ENCODE measurements at regions not wholly inside any gene's neighbourhood (a gene's known extent, or its start where the extent isn't known, plus 50 kb on each side); places are given as distances from the start of the nearest gene placed in this dataset.

DNA sequence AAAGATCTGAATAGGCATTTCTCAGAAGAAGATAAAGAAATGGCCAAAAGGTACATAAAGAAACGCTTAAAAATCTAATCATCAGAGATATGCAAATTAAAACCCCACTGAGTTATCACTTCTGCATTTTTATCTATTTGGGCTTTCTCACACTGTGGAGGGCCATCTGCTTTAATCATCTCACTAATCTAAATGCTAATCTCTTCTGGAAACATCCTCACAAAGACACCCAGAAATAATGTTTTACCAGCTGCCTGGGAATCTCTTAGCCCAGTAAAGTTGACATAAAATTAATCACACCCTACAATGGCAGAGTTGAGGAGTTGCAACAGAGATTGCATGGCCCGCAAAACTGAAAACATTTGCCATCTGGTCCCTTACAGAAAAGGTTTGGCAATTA, 407.9 kb upstream of the CYLC2 start:
- Histone ChIP-seq H3K4me3 (no peak overlapping the region), H3K9ac (ENCODE audit: insufficient read length) (no peak overlapping the region), H3K36me3 (ENCODE audit: insufficient read depth, low read length) (no peaks in the 10 kb centered on the region), H3K27ac (no peak overlapping the region), H3K9me3 (ENCODE audit: low read depth, low read length) (no peaks in the 10 kb centered on the region)
- TF ChIP-seq EZH2 (IDR thresholded peaks at IDR 0.05) (no peak), POLR2AphosphoS5 (IDR thresholded peaks at IDR 0.05; ENCODE audit: borderline replicate concordance, low read depth, low read length) (no peak), FOXP2 (optimal IDR thresholded peaks at IDR 0.05; ENCODE audit: control extremely low read depth, extremely low read length, insufficient read depth) (no peak)
- DNase-seq (ENCODE audit: low read depth, low spot score), result no peak

DNA sequence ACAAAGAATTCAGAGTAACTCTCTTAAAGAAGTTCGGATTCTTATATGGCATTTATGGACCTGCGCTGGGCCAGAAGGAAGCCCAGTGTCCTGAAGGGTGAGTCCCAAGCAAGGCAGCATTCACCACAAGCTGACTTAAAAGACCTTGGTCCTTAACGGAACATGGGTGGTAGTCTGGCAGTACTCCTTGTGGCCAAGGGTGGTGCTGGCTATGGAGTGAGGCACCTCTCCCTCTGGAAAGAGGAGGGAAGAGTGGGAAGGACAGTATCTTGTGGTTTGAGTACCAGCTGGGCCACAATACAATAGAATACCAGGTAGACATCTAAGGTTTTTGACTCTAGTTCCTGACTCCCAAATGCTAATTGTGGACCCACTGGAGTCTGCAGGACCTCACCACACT, 425.7 kb upstream of the CYLC2 start:
- no peak overlapping the region for H3K9ac ChIP-seq (ENCODE audit: insufficient read length)
- H3K27ac ChIP-seq, result no peak overlapping the region

DNA sequence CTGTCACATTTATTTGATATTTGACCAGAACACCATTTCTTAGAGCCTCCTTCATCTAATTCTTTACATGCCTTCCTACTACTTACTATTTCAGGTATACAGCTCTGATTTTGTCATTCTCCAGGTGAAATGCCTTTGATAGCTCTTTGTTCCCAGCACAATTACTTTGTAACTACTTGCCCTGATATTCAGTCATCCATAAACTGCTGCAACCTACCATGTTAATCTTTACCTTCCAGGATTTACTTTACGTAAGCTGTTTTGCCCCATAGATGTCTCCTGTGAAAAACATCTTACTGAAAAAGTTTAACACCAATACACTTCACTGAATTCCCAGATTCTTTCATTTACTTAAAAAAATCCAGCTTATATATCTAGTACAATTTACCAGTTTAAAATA, 443.8 kb upstream of the CYLC2 start:
- no peak overlapping the region for H3K4me3 ChIP-seq
- H3K36me3 ChIP-seq (ENCODE audit: insufficient read depth, low read length), result no peaks in the 10 kb centered on the region
- no peak for DNase-seq (ENCODE audit: low read depth, low spot score)
- no peak overlapping the region for H3K9ac ChIP-seq (ENCODE audit: insufficient read length)
- no peak for TF ChIP-seq FOXP2 (optimal IDR thresholded peaks at IDR 0.05; ENCODE audit: control extremely low read depth, extremely low read length, insufficient read depth)
- TF ChIP-seq POLR2AphosphoS5 (IDR thresholded peaks at IDR 0.05; ENCODE audit: borderline replicate concordance, low read depth, low read length), result no peak
- no peak for TF ChIP-seq EZH2 (IDR thresholded peaks at IDR 0.05)
- no peak overlapping the region for H3K27ac ChIP-seq
- no peaks in the 10 kb centered on the region; the same call in 1 of the 2 replicates for H3K9me3 ChIP-seq (ENCODE audit: low read depth, low read length)

More for the DNA sequence above, 425.7 kb upstream of the CYLC2 start:
- TF ChIP-seq EZH2 (IDR thresholded peaks at IDR 0.05), result no peak
- TF ChIP-seq POLR2AphosphoS5 (IDR thresholded peaks at IDR 0.05; ENCODE audit: borderline replicate concordance, low read depth, low read length), result no peak
- no peak for TF ChIP-seq FOXP2 (optimal IDR thresholded peaks at IDR 0.05; ENCODE audit: control extremely low read depth, extremely low read length, insufficient read depth)
- Histone ChIP-seq H3K4me3 (no peak overlapping the region), H3K9me3 (ENCODE audit: low read depth, low read length) (no peaks in the 10 kb centered on the region), H3K36me3 (ENCODE audit: insufficient read depth, low read length) (no peaks in the 10 kb centered on the region)
- DNase-seq (ENCODE audit: low read depth, low spot score), result no peak

DNA sequence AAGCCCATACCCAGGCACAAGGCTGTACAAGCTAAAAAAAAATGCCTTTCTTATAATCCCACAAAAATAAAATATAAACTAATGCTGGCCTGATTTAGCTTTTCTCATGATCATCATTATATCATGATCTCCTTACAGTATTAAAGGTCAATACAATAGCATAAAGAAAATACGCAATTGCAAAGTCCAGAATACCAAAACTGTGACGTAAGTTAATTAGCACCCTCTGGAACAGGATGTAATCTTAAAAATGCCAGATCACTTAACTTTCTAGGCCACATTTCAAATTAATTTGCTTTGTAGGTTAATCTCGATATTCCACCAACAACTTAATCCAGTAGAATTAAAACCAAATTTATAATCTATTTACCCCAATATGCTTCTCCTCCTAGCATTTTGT, 444.2 kb upstream of the CYLC2 start:
- no peak overlapping the region for H3K4me3 ChIP-seq
- no peaks in the 10 kb centered on the region for H3K36me3 ChIP-seq (ENCODE audit: insufficient read depth, low read length)
- TF ChIP-seq POLR2AphosphoS5 (IDR thresholded peaks at IDR 0.05; ENCODE audit: borderline replicate concordance, low read depth, low read length) (no peak), EZH2 (IDR thresholded peaks at IDR 0.05) (no peak), FOXP2 (optimal IDR thresholded peaks at IDR 0.05; ENCODE audit: control extremely low read depth, extremely low read length, insufficient read depth) (no peak)
- H3K9me3 ChIP-seq (ENCODE audit: low read depth, low read length), result no peaks in the 10 kb centered on the region; the same call in 1 of the 2 replicates
- H3K27ac ChIP-seq, result no peak overlapping the region
- no peak for DNase-seq (ENCODE audit: low read depth, low spot score)
- no peak overlapping the region for H3K9ac ChIP-seq (ENCODE audit: insufficient read length)

DNA sequence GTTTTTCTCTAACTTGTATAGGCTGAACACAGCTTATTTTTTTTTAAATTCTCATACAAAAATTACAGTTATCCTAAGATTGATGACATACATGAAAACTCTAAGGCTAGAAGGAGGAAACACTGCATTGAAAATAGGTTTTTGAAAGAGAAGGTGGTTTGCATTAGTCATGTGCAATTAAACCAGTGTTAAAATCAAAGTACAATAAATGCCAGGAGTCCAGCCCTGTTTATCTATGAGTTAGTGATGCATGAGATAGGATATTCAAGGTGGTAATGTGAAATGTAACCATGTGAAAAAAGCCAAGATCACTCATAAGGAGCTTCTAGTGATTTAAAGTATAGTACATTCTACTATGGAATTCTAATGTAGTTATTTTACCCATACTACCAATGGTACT, 444.9 kb upstream of the CYLC2 start:
- TF ChIP-seq FOXP2 (optimal IDR thresholded peaks at IDR 0.05; ENCODE audit: control extremely low read depth, extremely low read length, insufficient read depth) (no peak), POLR2AphosphoS5 (IDR thresholded peaks at IDR 0.05; ENCODE audit: borderline replicate concordance, low read depth, low read length) (no peak), EZH2 (IDR thresholded peaks at IDR 0.05) (no peak)
- Histone ChIP-seq H3K9ac (ENCODE audit: insufficient read length) (no peak overlapping the region), H3K4me3 (no peak overlapping the region), H3K27ac (no peak overlapping the region), H3K36me3 (ENCODE audit: insufficient read depth, low read length) (no peaks in the 10 kb centered on the region), H3K9me3 (ENCODE audit: low read depth, low read length) (no peaks in the 10 kb centered on the region; the same call in 1 of the 2 replicates)
- DNase-seq (ENCODE audit: low read depth, low spot score), result no peak

DNA sequence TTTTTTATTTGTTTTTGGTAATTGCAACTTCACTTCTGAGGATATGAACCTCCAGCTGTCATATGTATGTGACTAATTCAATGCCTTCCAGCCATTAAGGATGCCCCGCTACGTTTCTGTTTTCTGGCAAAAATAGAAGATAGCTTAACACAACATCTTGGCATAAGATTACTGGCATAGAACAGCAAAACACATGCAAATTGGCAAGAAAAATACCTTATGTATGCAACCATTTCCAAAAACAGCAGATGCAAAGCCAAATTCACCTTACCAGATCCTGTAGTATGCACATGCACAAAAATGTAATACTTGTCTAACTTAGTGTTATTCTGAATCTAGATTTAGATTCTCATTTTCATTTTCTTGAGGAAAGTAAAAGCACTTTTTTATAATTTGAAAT, 461.1 kb upstream of the CYLC2 start:
- Histone ChIP-seq H3K9ac (ENCODE audit: insufficient read length) (no peak overlapping the region), H3K36me3 (ENCODE audit: insufficient read depth, low read length) (no peaks in the 10 kb centered on the region), H3K4me3 (no peak overlapping the region), H3K9me3 (ENCODE audit: low read depth, low read length) (no peaks in the 10 kb centered on the region), H3K27ac (no peak overlapping the region)
- no peak for TF ChIP-seq POLR2AphosphoS5 (IDR thresholded peaks at IDR 0.05; ENCODE audit: borderline replicate concordance, low read depth, low read length)
- no peak for TF ChIP-seq FOXP2 (optimal IDR thresholded peaks at IDR 0.05; ENCODE audit: control extremely low read depth, extremely low read length, insufficient read depth)
- no peak for TF ChIP-seq EZH2 (IDR thresholded peaks at IDR 0.05)
- DNase-seq (ENCODE audit: low read depth, low spot score), result no peak

DNA sequence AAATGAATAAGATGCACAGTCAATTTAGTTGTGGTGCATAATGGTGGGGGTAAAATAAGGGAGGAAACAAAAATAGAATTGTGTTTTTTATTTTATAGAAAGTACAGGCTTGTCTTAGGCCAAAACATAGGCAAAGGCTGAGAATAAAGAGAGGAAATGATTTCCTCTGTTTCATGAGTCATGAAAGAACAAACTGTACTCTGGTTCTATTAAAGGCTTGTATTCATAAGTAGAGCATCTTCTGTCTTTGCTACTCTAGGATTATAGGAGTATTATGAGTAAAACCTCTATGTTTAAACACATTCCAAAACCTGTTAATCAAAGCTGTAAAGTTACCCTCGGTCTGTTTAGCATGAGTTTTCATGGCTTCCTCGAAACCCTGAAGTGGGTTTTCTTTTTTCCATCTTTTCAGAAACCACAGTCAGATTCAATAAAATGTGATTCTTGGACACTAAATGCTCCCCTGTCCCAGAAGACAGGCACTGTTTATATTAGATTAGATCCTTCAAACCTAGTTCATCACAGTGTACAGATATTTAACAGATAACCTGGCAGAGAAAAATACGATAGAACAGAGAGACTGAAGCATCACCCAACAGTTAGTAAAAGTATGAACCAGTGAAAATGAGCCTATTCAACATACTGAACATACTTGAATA, 473.9 kb upstream of the CYLC2 start:
- Histone ChIP-seq H3K36me3 (ENCODE audit: insufficient read depth, low read length) (no peaks in the 10 kb centered on the region), H3K9ac (ENCODE audit: insufficient read length) (no peak overlapping the region), H3K27ac (no peak overlapping the region), H3K9me3 (ENCODE audit: low read depth, low read length) (no peaks in the 10 kb centered on the region), H3K4me3 (no peak overlapping the region)
- DNase-seq (ENCODE audit: low read depth, low spot score), result no peak
- no peak for TF ChIP-seq EZH2 (IDR thresholded peaks at IDR 0.05)
- no peak for TF ChIP-seq POLR2AphosphoS5 (IDR thresholded peaks at IDR 0.05; ENCODE audit: borderline replicate concordance, low read depth, low read length)
- no peak for TF ChIP-seq FOXP2 (optimal IDR thresholded peaks at IDR 0.05; ENCODE audit: control extremely low read depth, extremely low read length, insufficient read depth)

DNA sequence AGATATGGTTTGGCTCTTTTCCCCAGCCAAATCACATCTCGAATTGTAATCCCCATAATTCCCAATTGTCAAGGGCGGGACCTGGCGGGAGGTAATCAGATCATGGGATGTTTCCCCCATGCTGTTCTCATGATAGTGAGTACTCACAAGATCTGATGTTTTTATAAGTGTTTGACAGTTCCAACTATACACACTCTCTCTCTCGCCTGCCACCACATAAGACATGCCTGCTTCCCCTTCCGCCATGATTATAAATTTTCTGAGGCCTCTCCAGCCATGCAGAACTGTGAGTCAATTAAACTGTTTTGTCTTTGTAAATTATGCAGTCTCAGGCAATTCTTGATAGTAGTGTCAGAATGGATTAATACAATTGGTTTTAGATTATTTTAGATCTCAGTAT, 475.7 kb upstream of the CYLC2 start:
- H3K27ac ChIP-seq, result no peak overlapping the region
- TF ChIP-seq EZH2 (IDR thresholded peaks at IDR 0.05) (no peak), FOXP2 (optimal IDR thresholded peaks at IDR 0.05; ENCODE audit: control extremely low read depth, extremely low read length, insufficient read depth) (no peak), POLR2AphosphoS5 (IDR thresholded peaks at IDR 0.05; ENCODE audit: borderline replicate concordance, low read depth, low read length) (no peak)

DNA sequence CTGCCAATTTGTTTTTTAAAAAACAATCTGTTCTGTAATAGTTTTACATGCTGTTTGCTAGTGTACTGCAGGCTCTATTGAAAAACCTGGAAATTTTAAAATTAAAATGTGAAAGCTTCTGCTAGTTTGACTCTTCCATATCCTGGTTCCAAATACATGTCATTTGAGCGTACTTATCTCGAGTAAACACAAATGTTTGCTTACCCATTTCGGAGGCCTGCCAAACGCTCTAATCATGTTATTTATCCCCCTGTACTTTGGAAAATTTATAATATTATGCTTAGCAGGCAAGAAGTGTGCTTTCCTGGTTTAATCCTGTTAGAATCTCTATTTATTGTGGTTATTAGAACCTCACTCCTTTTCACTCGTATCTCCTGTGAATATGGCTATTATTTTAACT, 476.8 kb upstream of the CYLC2 start:
- H3K9me3 ChIP-seq (ENCODE audit: low read depth, low read length), result no peaks in the 10 kb centered on the region
- no peaks in the 10 kb centered on the region for H3K36me3 ChIP-seq (ENCODE audit: insufficient read depth, low read length)
- no peak overlapping the region for H3K4me3 ChIP-seq
- no peak overlapping the region for H3K27ac ChIP-seq
- no peak for TF ChIP-seq FOXP2 (optimal IDR thresholded peaks at IDR 0.05; ENCODE audit: control extremely low read depth, extremely low read length, insufficient read depth)
- TF ChIP-seq EZH2 (IDR thresholded peaks at IDR 0.05), result no peak
- no peak for TF ChIP-seq POLR2AphosphoS5 (IDR thresholded peaks at IDR 0.05; ENCODE audit: borderline replicate concordance, low read depth, low read length)
- no peak for DNase-seq (ENCODE audit: low read depth, low spot score)
- H3K9ac ChIP-seq (ENCODE audit: insufficient read length), result no peak overlapping the region

More for the DNA sequence above, 475.7 kb upstream of the CYLC2 start:
- DNase-seq (ENCODE audit: low read depth, low spot score), result no peak
- Histone ChIP-seq H3K36me3 (ENCODE audit: insufficient read depth, low read length) (no peaks in the 10 kb centered on the region), H3K4me3 (no peak overlapping the region), H3K9ac (ENCODE audit: insufficient read length) (no peak overlapping the region), H3K9me3 (ENCODE audit: low read depth, low read length) (no peaks in the 10 kb centered on the region)

All from SK-N-MC (cell line).